SK-N-SH (cell line): ENCODE measurements at regions not wholly inside any gene's neighbourhood (a gene's known extent, or its start where the extent isn't known, plus 50 kb on each side); places are given as distances from the start of the nearest gene placed in this dataset.

Source experiments
- FOXM1 ChIP-seq: IDR thresholded peaks from 2 replicates; pipeline ENCODE4 v1.4.0; 2012; ENCODE audit warnings: low read depth, mild to moderate bottlenecking
- TF ChIP-seq, protein P1 (sequence below): fragments of 200-600 bp; sonication (generic); IDR thresholded peaks from 2 replicates; pipeline ENCODE4 v1.6.1; 2017; ENCODE audit warnings: antibody characterized with exemption, mild to moderate bottlenecking, moderate library complexity

DNA sequence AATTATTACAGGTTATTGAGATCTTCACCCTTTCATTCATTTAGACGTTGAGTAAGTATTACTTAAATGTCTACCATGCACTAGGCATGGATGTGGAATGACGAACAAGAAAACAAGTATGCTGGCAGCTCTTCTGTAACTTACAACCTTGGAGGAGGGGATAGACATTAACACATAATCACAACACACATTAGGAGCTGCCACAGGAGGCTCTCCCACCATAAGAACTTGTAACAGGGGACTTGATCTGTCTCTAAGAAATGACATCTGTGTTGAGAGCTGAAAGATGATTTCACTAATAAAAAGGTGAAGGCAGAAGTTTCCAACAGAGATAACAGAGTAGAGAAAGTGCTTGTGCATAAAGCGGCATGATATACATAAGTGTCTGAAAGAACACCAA is 384.7 kb upstream of the ZEB2 start:
- TF ChIP-seq, protein P1, sequence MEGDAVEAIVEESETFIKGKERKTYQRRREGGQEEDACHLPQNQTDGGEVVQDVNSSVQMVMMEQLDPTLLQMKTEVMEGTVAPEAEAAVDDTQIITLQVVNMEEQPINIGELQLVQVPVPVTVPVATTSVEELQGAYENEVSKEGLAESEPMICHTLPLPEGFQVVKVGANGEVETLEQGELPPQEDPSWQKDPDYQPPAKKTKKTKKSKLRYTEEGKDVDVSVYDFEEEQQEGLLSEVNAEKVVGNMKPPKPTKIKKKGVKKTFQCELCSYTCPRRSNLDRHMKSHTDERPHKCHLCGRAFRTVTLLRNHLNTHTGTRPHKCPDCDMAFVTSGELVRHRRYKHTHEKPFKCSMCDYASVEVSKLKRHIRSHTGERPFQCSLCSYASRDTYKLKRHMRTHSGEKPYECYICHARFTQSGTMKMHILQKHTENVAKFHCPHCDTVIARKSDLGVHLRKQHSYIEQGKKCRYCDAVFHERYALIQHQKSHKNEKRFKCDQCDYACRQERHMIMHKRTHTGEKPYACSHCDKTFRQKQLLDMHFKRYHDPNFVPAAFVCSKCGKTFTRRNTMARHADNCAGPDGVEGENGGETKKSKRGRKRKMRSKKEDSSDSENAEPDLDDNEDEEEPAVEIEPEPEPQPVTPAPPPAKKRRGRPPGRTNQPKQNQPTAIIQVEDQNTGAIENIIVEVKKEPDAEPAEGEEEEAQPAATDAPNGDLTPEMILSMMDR: no peak
- no peak for TF ChIP-seq FOXM1
